D721Med (cell line): ENCODE measurements at regions not wholly inside any gene's neighbourhood (a gene's known extent, or its start where the extent isn't known, plus 50 kb on each side); places are given as distances from the start of the nearest gene placed in this dataset.
A peak's percentile ranks its signal among the peaks of the same experiment; 100 is the strongest.

Experiments
- DNase-seq: peaks from one replicate; pipeline ENCODE4 v3.0.0; 2011; ENCODE audit warnings: low spot score; ENCODE audit not compliant: insufficient read length
- FAIRE-seq: peaks from 2 replicates; lab custom pipeline; 2011; peaks lifted over from hg19 to GRCh38; lab: Jason Lieb, UNC
- CTCF ChIP-seq: IDR thresholded peaks from 2 replicates; pipeline ENCODE4 v1.5.1; 2012; ENCODE audit warnings: mild to moderate bottlenecking, control low read depth; ENCODE audit not compliant: insufficient read depth; ENCODE audit errors: missing control alignments

- no peak for TF ChIP-seq CTCF
- FAIRE-seq (no peak), DNase-seq (no peak)
Observed at GRCh38 chr12:67424784-67425183, 155.6 kb downstream of the CAND1 start.

- DNase-seq (no peak), FAIRE-seq (no peak)
- TF ChIP-seq CTCF, result no peak
Observed at GRCh38 chr12:67425394-67425793, 156.2 kb downstream of the CAND1 start.

GRCh38 chr12:67426067-67426466 is 156.9 kb downstream of the CAND1 start:
- DNase-seq (no peak), FAIRE-seq (no peak)
- no peak for TF ChIP-seq CTCF

GRCh38 chr12:67427336-67427735 is 158.2 kb downstream of the CAND1 start:
- no peak for TF ChIP-seq CTCF
- FAIRE-seq (no peak), DNase-seq (no peak)

- no peak for TF ChIP-seq CTCF
Observed at GRCh38 chr12:67428431-67428830, 159.3 kb downstream of the CAND1 start.

GRCh38 chr12:67430708-67431335 is 161.7 kb downstream of the CAND1 start:
- peak; percentile 30 for TF ChIP-seq CTCF
- DNase-seq (no peak), FAIRE-seq (no peak)

More at GRCh38 chr12:67428431-67428830, 159.3 kb downstream of the CAND1 start:
- FAIRE-seq (no peak), DNase-seq (no peak)

- no peak for DNase-seq
- no peak for TF ChIP-seq CTCF
- FAIRE-seq, result no peak
Observed at GRCh38 chr12:67431411-67432020, 162.4 kb downstream of the CAND1 start.
